Stomach (tissue), 4 donors: ENCODE measurements at regions not wholly inside any gene's neighbourhood (a gene's known extent, or its start where the extent isn't known, plus 50 kb on each side); places are given as distances from the start of the nearest gene placed in this dataset.

ENCODE experiments used
- CTCF ChIP-seq, 7 experiments: fragments of 450-650 bp in 4 of 7; fragments of 200-600 bp in 3 of 7; sonication (generic) in 3 of 7; IDR thresholded peaks; one replicate each; pipeline ENCODE4 v1.5.1; 2016 to 2019; ENCODE audit warnings: antibody characterized with exemption in 7 of 7, control low read depth in 2 of 7, mild to moderate bottlenecking in 1 of 7
- POLR2A ChIP-seq, 4 donors: fragments of 450-650 bp; IDR thresholded peaks; one replicate each; pipeline ENCODE4 v1.6.1; 2016; ENCODE audit warnings: antibody characterized with exemption in 4 of 4, control low read depth in 2 of 4, mild to moderate bottlenecking in 1 of 4, moderate library complexity in 1 of 4

- TF ChIP-seq POLR2A (IDR thresholded peaks at IDR 0.05) (no peak), CTCF (IDR thresholded peaks at IDR 0.05) (no peak)
Observed at GRCh38 chr14:57066463-57066862, 202.2 kb downstream of the EXOC5 start.
